GM19324 (cell line): ENCODE measurements at regions not wholly inside any gene's neighbourhood (a gene's known extent, or its start where the extent isn't known, plus 50 kb on each side); places are given as distances from the start of the nearest gene placed in this dataset.
"Not testable (repeated sequence)": the region's sequence is repeated elsewhere in the genome, so short reads cannot be mapped to it uniquely, and the experiment has no call there.

ENCODE experiments used
- ATAC-seq: cut with Tn5 transposase; IDR thresholded peaks from one replicate; pipeline ENCODE4 v1.9.1; 2021; ENCODE audit warnings: mild to moderate bottlenecking, moderate library complexity; ENCODE audit not compliant: unreplicated experiment, low FRiP score

DNA sequence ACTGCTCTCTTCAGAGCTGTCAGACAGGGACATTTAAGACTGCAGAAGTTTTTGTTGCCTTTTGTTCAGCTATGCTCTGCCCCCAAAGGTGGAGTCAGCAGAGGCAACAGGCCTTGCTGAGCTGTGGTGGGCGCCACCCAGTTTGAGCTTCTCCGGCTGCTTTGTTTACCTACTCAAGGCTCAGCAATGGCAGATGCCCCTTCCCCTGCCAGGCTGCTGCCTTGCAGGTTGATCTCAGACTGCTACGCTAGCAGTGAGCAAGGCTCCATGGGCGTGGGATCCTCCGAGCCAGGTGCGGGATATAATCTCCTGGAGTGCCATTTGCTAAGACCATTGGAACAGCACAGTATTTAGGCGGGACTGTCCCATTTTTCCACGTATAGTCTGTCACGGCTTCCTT lies 371.4 kb upstream of the AMOT start:
- ATAC-seq = no peak

- no peak for ATAC-seq
Observed at GRCh38 chrX:113202601-113203000, 362.0 kb upstream of the AMOT start.

DNA sequence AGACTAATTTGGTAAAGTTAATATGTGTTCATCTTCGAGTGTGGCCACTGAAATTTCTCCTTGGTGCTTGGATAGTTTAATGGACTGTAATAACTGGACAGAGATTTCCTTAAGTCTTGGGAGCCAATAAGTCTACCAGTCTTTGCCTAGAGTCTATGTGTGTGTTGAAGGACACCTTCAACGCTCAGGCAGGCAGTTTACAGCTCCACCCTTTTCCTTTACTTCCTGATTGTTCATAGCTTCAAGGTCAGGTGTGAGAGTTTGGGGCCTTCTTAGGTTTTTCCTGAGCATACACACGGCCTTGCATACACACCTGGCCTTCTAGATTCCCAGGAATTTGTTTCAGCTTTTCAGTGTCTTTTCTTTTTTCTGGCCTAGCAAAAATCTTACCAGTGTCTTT lies 355.3 kb upstream of the AMOT start:
- no peak for ATAC-seq

DNA sequence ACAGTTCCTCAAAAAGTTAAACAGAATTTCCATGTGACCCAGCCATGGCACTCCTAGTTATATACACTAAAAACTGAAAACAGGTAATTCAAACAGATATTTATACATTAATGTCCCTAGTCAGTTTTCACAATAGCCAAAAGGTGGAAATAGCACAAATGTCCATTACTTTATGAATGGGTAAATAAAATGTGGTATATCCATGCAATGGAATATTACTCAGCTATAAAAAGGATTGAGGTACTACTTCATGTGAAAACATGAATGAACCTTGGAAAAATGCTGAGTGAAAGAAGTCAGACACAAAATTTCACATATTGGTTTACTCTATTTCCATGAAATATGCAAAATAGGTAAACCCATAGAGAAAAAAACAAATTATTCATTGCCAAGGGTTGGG lies 351.8 kb upstream of the AMOT start:
- ATAC-seq = no peak

GRCh38 chrX:113157496-113157895 lies 316.9 kb upstream of the AMOT start:
- no peak for ATAC-seq

GRCh38 chrX:113154315-113154714 lies 313.7 kb upstream of the AMOT start:
- ATAC-seq = not testable (repeated sequence)

- no peak for ATAC-seq
Observed at GRCh38 chrX:113136836-113137235, 296.2 kb upstream of the AMOT start.

- ATAC-seq = no peak
Observed at GRCh38 chrX:113133316-113133715, 292.7 kb upstream of the AMOT start.

DNA sequence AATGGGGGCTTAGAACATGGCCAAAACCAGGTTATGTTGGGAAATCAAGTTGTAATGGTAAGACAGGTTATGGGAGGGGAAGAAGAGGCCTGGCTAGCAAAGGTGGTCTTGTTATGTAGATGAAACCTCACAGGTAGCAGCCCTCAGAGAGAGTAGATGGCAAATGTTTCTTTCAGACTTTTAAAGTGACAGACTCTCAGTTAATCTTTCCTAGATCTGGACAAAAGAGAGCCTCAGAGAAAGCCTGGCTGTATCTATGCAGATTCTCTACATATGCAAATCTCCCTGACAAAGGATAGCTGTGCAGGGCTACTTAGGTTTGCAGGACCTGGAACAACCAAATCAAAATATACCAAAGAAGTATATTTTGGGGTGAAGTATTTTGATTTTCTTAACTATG lies 284.1 kb upstream of the AMOT start:
- ATAC-seq = no peak

DNA sequence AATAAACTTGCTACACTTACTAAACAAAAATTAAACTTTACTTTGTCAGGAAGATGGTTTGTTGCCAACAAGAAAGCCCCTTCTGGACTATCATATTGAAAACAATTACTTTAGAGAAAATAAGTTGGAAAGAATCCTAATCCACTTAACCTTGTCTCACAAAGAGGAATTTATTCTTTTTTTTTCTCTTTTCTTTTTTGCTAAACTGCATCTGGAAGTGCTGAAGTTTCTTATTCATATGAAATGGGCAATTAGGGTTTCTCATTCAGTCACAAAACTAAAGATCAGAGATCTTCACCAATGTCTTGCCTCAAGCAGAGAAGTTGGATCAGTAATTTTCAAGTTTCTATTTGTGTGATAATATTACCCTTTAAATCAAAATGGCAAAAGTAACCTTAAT lies 234.9 kb upstream of the AMOT start:
- no peak for ATAC-seq

DNA sequence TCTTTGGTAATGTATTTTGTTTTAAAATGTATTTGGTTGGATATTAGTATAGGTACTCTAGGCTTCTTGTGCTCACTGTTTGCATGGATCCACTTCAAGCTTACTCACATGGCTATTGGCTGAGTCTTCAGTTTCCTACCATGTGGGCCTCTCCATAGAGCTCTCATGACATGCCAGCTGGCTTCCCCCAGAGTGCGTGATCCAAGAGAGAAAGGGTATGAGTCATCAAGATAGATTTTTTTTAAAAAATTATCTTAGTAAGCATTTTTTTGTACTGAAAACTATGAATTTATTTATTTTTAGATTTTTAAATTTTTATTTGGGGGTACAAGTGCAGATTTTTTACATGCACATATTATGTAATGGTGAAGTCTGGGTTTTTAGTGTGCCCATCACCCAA lies 219.1 kb upstream of the AMOT start:
- ATAC-seq = no peak

- ATAC-seq = no peak
Observed at GRCh38 chrX:113058634-113059033, 218.0 kb upstream of the AMOT start.

DNA sequence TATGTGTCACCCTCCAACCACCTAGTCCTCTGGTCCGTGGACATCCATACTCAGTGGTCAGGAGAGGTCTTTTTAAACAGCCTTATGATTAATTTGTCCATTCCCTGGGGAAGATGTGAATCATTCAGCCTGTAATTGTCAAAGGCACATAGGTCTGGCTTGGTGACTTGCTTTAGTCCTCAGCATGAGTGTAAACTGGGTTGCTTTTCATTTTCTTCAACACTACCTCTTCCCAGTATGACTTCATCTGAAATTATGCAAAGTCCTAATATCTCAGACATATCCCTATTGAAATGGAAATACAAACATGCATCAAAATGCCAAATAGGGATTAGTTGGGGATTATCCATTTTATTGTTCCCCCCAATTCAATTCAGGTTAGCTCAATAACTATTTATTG lies 208.3 kb upstream of the AMOT start:
- ATAC-seq = no peak

DNA sequence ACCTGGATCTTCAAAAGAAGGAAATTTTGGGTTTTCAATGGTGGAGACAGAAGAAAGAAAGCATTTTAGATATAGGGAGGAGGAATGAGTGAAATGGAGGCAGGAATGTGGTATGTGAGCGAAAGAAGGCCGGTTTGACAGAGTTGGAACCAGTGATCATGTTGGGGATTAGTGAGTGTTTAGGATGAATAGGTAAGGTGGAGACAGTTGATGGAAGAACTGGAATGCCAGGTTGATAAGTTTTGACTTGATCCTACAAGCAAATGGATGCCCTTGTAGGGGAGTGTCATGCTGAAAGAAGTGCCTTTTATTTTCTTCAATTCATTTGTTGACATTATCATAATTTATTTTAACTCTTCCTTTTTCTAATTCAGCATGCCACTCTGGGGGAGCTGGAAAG lies 207.8 kb upstream of the AMOT start:
- ATAC-seq = no peak

GRCh38 chrX:113033966-113034680 lies 193.5 kb upstream of the AMOT start:
- ATAC-seq = no peak

- no peak for ATAC-seq
Observed at GRCh38 chrX:113019958-113020357, 179.3 kb upstream of the AMOT start.

DNA sequence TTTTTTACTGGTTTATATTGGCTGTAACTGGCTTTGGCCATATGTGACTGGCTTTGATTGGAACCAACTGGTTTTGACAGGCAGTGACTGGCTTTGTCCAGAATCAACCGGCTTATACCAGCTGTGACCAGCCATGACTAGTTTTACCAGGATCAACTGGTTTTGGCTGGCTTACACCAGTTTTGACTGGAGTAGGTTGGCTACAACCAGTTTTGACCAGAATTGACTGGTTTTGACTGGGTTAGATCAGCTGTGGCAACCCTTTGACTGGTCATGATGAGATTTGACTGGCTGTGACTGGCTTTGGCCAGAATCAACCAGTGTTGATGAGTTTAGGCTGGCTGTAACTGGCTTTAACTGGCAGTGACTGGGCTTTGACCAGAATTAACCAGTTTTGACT lies 169.2 kb upstream of the AMOT start:
- no peak for ATAC-seq

DNA sequence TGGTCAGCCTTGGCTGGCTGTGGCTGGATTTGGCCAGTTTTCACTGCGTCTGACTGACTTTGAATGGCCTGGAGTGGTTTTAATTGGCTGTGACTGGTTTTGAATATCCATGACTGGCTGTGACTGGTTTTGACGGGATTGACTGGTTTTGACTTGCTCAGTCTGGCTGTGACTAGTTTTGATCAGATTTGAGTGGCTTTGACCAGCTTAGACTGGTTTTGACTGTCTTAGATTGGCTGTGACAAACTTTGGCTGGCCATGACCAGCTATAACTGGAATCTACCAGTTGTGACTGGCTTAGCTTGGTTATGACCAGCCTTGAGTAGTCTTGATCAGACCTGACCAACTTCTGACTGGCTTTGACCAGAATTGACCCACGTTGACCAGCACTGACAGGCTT lies 168.4 kb upstream of the AMOT start:
- no peak for ATAC-seq

- ATAC-seq = no peak
Observed at GRCh38 chrX:113001836-113002235, 161.2 kb upstream of the AMOT start.

DNA sequence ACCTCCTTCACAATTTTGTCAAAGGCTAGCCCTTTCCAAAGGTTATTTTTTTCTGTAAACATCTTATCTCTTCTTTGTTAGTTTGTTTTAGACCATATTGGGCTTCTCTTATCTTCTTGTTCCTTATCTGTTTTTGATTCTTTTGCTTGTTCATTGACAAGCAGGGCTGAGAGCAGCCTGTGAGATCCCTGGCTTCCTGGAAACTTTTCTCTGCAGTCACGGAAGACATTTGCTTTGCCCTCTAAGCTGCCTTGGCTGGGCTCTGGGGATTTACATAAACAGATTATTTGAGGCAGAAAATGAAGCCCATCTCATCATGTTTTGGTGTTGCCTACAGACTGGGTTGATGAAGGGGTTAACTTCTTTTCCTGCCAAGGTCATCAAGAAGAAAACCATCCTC lies 157.4 kb upstream of the AMOT start:
- ATAC-seq = no peak

GRCh38 chrX:112991801-112992200 lies 151.2 kb upstream of the AMOT start:
- ATAC-seq = no peak

DNA sequence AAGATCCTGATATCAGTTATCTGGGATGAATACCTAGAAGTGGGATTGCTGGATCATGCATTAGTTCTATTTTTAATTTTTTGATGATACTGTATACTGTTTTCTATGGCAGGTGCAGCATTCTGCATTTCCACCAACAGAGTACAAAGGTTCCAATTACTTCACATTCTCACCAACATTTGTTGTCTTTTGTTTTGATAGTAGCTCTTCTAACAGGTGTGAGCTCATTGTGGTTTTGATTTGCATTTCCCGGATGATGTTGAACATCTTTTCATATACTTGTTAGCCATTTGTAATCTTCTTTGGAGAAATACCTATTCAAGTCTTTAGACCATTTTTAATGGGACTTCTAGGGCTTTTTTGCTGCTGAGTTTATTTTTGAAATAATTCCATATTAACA lies 139.2 kb upstream of the AMOT start:
- no peak for ATAC-seq
